Peyer's patch (tissue), 4 donors: ENCODE measurements at regions not wholly inside any gene's neighbourhood (a gene's known extent, or its start where the extent isn't known, plus 50 kb on each side); places are given as distances from the start of the nearest gene placed in this dataset.

ENCODE experiments used
- POLR2A ChIP-seq, 2 donors: fragments of 450-650 bp; IDR thresholded peaks; one replicate each; pipeline ENCODE4 v1.5.1; 2017; ENCODE audit warnings: antibody characterized with exemption in 2 of 2, mild to moderate bottlenecking in 2 of 2, moderate library complexity in 2 of 2
- TF ChIP-seq, protein P1 (sequence below), 6 experiments: fragments of 450-650 bp in 4 of 6; fragments of 200-600 bp in 2 of 6; sonication (generic) in 1 of 6; IDR thresholded peaks; one replicate each; pipeline ENCODE4 v1.5.1; 2017 to 2019; ENCODE audit warnings: antibody characterized with exemption in 6 of 6, mild to moderate bottlenecking in 3 of 6, moderate library complexity in 1 of 6

DNA sequence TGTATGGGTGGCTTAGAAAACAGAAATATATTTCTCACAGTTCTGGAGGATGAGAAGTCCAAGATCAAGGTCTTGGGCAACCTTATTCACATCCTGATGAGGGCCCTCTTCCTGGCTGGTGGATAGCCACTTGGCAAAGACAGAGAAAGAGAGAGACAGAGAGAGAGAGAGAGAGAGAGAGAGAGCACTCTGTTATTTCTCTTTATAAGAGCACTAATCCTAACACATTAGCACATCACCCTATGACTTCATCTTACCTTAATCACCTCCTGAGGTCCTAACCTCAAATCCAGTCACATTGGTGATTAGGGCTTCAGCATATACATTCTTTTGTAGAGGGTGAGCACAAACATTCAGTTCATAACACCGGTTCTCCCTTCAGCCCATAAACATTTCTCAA lies 430.3 kb downstream of the EFNB2 start:
- TF ChIP-seq, protein P1, sequence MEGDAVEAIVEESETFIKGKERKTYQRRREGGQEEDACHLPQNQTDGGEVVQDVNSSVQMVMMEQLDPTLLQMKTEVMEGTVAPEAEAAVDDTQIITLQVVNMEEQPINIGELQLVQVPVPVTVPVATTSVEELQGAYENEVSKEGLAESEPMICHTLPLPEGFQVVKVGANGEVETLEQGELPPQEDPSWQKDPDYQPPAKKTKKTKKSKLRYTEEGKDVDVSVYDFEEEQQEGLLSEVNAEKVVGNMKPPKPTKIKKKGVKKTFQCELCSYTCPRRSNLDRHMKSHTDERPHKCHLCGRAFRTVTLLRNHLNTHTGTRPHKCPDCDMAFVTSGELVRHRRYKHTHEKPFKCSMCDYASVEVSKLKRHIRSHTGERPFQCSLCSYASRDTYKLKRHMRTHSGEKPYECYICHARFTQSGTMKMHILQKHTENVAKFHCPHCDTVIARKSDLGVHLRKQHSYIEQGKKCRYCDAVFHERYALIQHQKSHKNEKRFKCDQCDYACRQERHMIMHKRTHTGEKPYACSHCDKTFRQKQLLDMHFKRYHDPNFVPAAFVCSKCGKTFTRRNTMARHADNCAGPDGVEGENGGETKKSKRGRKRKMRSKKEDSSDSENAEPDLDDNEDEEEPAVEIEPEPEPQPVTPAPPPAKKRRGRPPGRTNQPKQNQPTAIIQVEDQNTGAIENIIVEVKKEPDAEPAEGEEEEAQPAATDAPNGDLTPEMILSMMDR (IDR thresholded peaks at IDR 0.05), result no peak
- no peak for TF ChIP-seq POLR2A (IDR thresholded peaks at IDR 0.05)
